NB4 (cell line): ENCODE measurements at regions not wholly inside any gene's neighbourhood (a gene's known extent, or its start where the extent isn't known, plus 50 kb on each side); places are given as distances from the start of the nearest gene placed in this dataset.

Experiments used
- DNase-seq: peaks from one replicate; pipeline ENCODE4 v3.0.0; 2010; ENCODE audit warnings: low read depth
- H3K4me3 ChIP-seq: one replicate; pipeline ENCODE4 v1.5.1; 2011; ENCODE audit warnings: mild to moderate bottlenecking, low read depth, low read length, moderate library complexity
- MAX ChIP-seq: IDR thresholded peaks from 2 replicates; pipeline ENCODE4 v1.6.1; 2011; ENCODE audit warnings: low read depth, low read length
- MYC ChIP-seq: IDR thresholded peaks from 2 replicates; pipeline ENCODE4 v1.6.1; 2011; ENCODE audit warnings: low read depth, low read length
- POLR2A ChIP-seq: IDR thresholded peaks from 2 replicates; pipeline ENCODE4 v1.6.1; 2011; ENCODE audit warnings: mild to moderate bottlenecking; ENCODE audit not compliant: insufficient read length; ENCODE audit errors: extremely low read depth
- TF ChIP-seq, protein P1 (sequence below): IDR thresholded peaks from one replicate; pipeline ENCODE4 v1.5.1; 2012; ENCODE audit warnings: low read depth, low read length

GRCh38 chr10:130902929-130903328 is 408.6 kb downstream of the TCERG1L start:
- no peak for TF ChIP-seq POLR2A
- TF ChIP-seq, protein P1, sequence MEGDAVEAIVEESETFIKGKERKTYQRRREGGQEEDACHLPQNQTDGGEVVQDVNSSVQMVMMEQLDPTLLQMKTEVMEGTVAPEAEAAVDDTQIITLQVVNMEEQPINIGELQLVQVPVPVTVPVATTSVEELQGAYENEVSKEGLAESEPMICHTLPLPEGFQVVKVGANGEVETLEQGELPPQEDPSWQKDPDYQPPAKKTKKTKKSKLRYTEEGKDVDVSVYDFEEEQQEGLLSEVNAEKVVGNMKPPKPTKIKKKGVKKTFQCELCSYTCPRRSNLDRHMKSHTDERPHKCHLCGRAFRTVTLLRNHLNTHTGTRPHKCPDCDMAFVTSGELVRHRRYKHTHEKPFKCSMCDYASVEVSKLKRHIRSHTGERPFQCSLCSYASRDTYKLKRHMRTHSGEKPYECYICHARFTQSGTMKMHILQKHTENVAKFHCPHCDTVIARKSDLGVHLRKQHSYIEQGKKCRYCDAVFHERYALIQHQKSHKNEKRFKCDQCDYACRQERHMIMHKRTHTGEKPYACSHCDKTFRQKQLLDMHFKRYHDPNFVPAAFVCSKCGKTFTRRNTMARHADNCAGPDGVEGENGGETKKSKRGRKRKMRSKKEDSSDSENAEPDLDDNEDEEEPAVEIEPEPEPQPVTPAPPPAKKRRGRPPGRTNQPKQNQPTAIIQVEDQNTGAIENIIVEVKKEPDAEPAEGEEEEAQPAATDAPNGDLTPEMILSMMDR, result no peak
- TF ChIP-seq MAX, result no peak
- TF ChIP-seq MYC, result no peak
- H3K4me3 ChIP-seq, result no peak overlapping the region
- no peak for DNase-seq

GRCh38 chr10:130904676-130905075 is 406.8 kb downstream of the TCERG1L start:
- no peak for DNase-seq
- no peak overlapping the region for H3K4me3 ChIP-seq
- TF ChIP-seq MAX (no peak), POLR2A (no peak), MYC (no peak)
- TF ChIP-seq, protein P1, result no peak

GRCh38 chr10:130905386-130905785 is 406.1 kb downstream of the TCERG1L start:
- DNase-seq, result no peak
- TF ChIP-seq, protein P1, result no peak
- TF ChIP-seq MYC (no peak), POLR2A (no peak), MAX (no peak)
- no peak overlapping the region for H3K4me3 ChIP-seq

GRCh38 chr10:130905921-130906320 is 405.6 kb downstream of the TCERG1L start:
- TF ChIP-seq, protein P1, result no peak
- no peak for TF ChIP-seq MYC
- no peak for TF ChIP-seq POLR2A
- TF ChIP-seq MAX, result no peak
- DNase-seq, result no peak
- no peak overlapping the region for H3K4me3 ChIP-seq

DNA sequence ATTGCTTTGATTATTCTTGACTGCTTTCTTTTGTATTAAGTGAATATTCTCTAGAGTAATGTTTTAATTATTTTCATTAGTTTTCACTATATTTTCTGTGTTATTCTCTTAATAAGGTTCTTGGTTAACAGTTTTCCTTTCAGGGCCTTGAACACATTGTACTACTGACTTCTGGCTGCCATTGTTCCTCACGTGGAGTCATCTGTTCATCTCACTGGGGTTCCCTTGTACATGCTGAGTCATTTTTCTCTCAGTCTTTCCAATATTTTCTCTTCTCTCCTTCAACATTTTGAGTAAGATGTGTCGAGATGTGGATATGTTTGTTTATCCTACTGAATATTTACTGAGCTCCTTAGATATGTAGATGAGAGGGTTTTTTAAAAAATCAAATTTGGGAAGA is 400.7 kb downstream of the TCERG1L start:
- no peak for DNase-seq
- peak; percentile 39 for TF ChIP-seq MAX
- TF ChIP-seq, protein P1, result no peak
- H3K4me3 ChIP-seq, result no peak overlapping the region

GRCh38 chr10:130913844-130914243 is 397.7 kb downstream of the TCERG1L start:
- DNase-seq, result no peak
- TF ChIP-seq POLR2A (no peak), MAX (no peak), MYC (no peak)
- TF ChIP-seq, protein P1, result no peak

More at GRCh38 chr10:130913844-130914243, 397.7 kb downstream of the TCERG1L start:
- H3K4me3 ChIP-seq, result no peak overlapping the region
